ENCODE measurements at regions not wholly inside any gene's neighbourhood (a gene's known extent, or its start where the extent isn't known, plus 50 kb on each side); places are given as distances from the start of the nearest gene placed in this dataset.

GRCh38 chr16:49216593-49216992 is 65.0 kb downstream of the CBLN1 start:
- H3K4me3 ChIP-seq (ENCODE audit: low read depth in 1 of 3, low read length in 3 of 3): no peak overlapping the region
- TF ChIP-seq, protein P1, sequence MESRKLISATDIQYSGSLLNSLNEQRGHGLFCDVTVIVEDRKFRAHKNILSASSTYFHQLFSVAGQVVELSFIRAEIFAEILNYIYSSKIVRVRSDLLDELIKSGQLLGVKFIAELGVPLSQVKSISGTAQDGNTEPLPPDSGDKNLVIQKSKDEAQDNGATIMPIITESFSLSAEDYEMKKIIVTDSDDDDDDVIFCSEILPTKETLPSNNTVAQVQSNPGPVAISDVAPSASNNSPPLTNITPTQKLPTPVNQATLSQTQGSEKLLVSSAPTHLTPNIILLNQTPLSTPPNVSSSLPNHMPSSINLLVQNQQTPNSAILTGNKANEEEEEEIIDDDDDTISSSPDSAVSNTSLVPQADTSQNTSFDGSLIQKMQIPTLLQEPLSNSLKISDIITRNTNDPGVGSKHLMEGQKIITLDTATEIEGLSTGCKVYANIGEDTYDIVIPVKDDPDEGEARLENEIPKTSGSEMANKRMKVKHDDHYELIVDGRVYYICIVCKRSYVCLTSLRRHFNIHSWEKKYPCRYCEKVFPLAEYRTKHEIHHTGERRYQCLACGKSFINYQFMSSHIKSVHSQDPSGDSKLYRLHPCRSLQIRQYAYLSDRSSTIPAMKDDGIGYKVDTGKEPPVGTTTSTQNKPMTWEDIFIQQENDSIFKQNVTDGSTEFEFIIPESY (IDR thresholded peaks at IDR 0.05): no peak
- TF ChIP-seq EGR1 (IDR thresholded peaks at IDR 0.05; ENCODE audit: low read depth in 2 of 2): no peak
- TF ChIP-seq FOXA1 (IDR thresholded peaks at IDR 0.05): no peak
- TF ChIP-seq JUND (IDR thresholded peaks at IDR 0.05): no peak
- TF ChIP-seq, protein P2, sequence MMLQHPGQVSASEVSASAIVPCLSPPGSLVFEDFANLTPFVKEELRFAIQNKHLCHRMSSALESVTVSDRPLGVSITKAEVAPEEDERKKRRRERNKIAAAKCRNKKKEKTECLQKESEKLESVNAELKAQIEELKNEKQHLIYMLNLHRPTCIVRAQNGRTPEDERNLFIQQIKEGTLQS (IDR thresholded peaks at IDR 0.05): no peak
- TF ChIP-seq, protein P3, sequence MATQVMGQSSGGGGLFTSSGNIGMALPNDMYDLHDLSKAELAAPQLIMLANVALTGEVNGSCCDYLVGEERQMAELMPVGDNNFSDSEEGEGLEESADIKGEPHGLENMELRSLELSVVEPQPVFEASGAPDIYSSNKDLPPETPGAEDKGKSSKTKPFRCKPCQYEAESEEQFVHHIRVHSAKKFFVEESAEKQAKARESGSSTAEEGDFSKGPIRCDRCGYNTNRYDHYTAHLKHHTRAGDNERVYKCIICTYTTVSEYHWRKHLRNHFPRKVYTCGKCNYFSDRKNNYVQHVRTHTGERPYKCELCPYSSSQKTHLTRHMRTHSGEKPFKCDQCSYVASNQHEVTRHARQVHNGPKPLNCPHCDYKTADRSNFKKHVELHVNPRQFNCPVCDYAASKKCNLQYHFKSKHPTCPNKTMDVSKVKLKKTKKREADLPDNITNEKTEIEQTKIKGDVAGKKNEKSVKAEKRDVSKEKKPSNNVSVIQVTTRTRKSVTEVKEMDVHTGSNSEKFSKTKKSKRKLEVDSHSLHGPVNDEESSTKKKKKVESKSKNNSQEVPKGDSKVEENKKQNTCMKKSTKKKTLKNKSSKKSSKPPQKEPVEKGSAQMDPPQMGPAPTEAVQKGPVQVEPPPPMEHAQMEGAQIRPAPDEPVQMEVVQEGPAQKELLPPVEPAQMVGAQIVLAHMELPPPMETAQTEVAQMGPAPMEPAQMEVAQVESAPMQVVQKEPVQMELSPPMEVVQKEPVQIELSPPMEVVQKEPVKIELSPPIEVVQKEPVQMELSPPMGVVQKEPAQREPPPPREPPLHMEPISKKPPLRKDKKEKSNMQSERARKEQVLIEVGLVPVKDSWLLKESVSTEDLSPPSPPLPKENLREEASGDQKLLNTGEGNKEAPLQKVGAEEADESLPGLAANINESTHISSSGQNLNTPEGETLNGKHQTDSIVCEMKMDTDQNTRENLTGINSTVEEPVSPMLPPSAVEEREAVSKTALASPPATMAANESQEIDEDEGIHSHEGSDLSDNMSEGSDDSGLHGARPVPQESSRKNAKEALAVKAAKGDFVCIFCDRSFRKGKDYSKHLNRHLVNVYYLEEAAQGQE (IDR thresholded peaks at IDR 0.05): no peak
- TF ChIP-seq TAF1 (conservative IDR thresholded peaks at IDR 0.05): no peak
- no peak for TF ChIP-seq MAX (IDR thresholded peaks at IDR 0.05)
- TF ChIP-seq HNF4G (IDR thresholded peaks at IDR 0.05): no peak
- WGBS: 27% methylated on average over 3 of the region's 3 CpGs
- no peaks in the 10 kb centered on the region for H3K9me3 ChIP-seq (ENCODE audit: control insufficient read depth in 4 of 4, low read length in 3 of 4)
- H3K4me1 ChIP-seq (ENCODE audit: control insufficient read depth in 4 of 4, insufficient read depth in 4 of 4, low read length in 3 of 4): no peaks in the 10 kb centered on the region
- DNase-seq (ENCODE audit: low spot score): no peak
- no peak overlapping the region for H3K9ac ChIP-seq (ENCODE audit: low read depth in 1 of 2, low read length in 2 of 2)
- H3K27ac ChIP-seq (ENCODE audit: low read depth in 1 of 2, low read length in 2 of 2): no peak overlapping the region
- H3K27me3 ChIP-seq (ENCODE audit: control insufficient read depth in 4 of 4, insufficient read depth in 4 of 4, low read length in 3 of 4): peaks cover 0 to 3% (median under 1%) of the 10 kb centered on the region in 4 donors
- no peaks in the 10 kb centered on the region for H3K36me3 ChIP-seq (ENCODE audit: control insufficient read depth in 4 of 4, insufficient read depth in 3 of 4, low read depth in 1 of 4, low read length in 3 of 4)

DNA sequence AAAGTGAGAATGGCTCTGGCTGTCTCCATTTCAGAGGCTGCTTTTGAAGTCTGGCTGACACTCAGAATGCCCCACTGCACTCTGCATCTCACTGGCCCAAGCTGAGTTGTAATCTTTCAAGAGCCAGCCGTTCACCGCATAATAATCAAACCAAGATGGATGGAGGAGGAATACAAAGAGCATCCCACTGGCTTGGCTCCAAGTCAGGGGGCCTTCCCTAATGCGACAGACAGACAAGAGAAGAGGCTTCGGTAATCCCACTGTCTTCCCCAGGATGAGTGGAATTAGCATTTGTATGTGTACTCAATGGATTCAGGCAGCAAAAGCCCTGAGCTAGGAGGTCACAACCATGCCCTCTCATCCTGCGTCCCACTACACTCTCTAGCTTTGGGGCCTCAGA is 68.0 kb downstream of the CBLN1 start:
- no peaks in the 10 kb centered on the region for H3K36me3 ChIP-seq (ENCODE audit: control insufficient read depth in 4 of 4, insufficient read depth in 3 of 4, low read depth in 1 of 4, low read length in 3 of 4)
- DNase-seq (ENCODE audit: low spot score): no peak
- WGBS: 52% methylated on average over 5 of the region's 5 CpGs
- H3K4me3 ChIP-seq (ENCODE audit: low read depth in 1 of 3, low read length in 3 of 3): no peak overlapping the region
- no peak overlapping the region for H3K27ac ChIP-seq (ENCODE audit: low read depth in 1 of 2, low read length in 2 of 2)
- H3K9ac ChIP-seq (ENCODE audit: low read depth in 1 of 2, low read length in 2 of 2): no peak overlapping the region
- H3K4me1 ChIP-seq (ENCODE audit: control insufficient read depth in 4 of 4, insufficient read depth in 4 of 4, low read length in 3 of 4): no peaks in the 10 kb centered on the region
- H3K9me3 ChIP-seq (ENCODE audit: control insufficient read depth in 4 of 4, low read length in 3 of 4): no peaks in the 10 kb centered on the region
- no peak for TF ChIP-seq SP1 (IDR thresholded peaks at IDR 0.05)
- no peak for TF ChIP-seq EGR1 (IDR thresholded peaks at IDR 0.05; ENCODE audit: low read depth in 2 of 2)
- no peak for TF ChIP-seq HNF4A (conservative IDR thresholded peaks at IDR 0.05)
- no peak for TF ChIP-seq HNF4G (IDR thresholded peaks at IDR 0.05)
- H3K27me3 ChIP-seq (ENCODE audit: control insufficient read depth in 4 of 4, insufficient read depth in 4 of 4, low read length in 3 of 4): peaks cover 0 to 3% (median under 1%) of the 10 kb centered on the region in 4 donors

DNA sequence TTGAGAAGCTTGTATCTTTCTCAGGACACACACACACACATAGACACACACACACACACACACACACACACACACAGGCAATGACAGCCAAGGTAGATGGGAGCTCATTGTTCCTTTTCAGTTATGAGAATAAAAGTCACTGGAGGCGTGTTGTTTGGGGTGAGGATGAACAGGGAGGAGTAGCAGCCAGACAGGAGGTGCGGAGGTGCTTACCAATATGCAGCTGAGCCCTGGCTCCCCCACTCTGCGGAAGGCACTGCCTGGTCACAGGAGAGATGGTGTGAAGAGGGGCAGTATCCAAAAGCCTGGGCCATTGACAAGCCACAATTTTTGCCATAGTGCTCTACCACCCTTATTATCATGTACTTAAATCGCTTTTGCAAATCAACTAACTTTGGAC is 77.4 kb downstream of the CBLN1 start:
- H3K4me3 ChIP-seq (ENCODE audit: low read depth in 1 of 3, low read length in 3 of 3): no peak overlapping the region
- H3K4me1 ChIP-seq (ENCODE audit: control insufficient read depth in 4 of 4, insufficient read depth in 4 of 4, low read length in 3 of 4): no peaks in the 10 kb centered on the region
- no peaks in the 10 kb centered on the region for H3K36me3 ChIP-seq (ENCODE audit: control insufficient read depth in 4 of 4, insufficient read depth in 3 of 4, low read depth in 1 of 4, low read length in 3 of 4)
- no peak overlapping the region for H3K27ac ChIP-seq (ENCODE audit: low read depth in 1 of 2, low read length in 2 of 2)
- H3K9ac ChIP-seq (ENCODE audit: low read depth in 1 of 2, low read length in 2 of 2): no peak overlapping the region
- DNase-seq (ENCODE audit: low spot score): no peak
- no peaks in the 10 kb centered on the region for H3K27me3 ChIP-seq (ENCODE audit: control insufficient read depth in 4 of 4, insufficient read depth in 4 of 4, low read length in 3 of 4)
- 77% methylated on average over 4 of the region's 4 CpGs for WGBS
- H3K9me3 ChIP-seq (ENCODE audit: control insufficient read depth in 4 of 4, low read length in 3 of 4): no peaks in the 10 kb centered on the region
- no peak for TF ChIP-seq FOXA2 (IDR thresholded peaks at IDR 0.05)
- TF ChIP-seq, protein P3 (IDR thresholded peaks at IDR 0.05): no peak
- TF ChIP-seq, protein P1 (IDR thresholded peaks at IDR 0.05): no peak
- TF ChIP-seq HNF4G (IDR thresholded peaks at IDR 0.05): no peak
- TF ChIP-seq, protein P2 (IDR thresholded peaks at IDR 0.05): no peak
- TF ChIP-seq JUND (IDR thresholded peaks at IDR 0.05): no peak
- TF ChIP-seq CTCF (IDR thresholded peaks at IDR 0.05; ENCODE audit: low read depth, low read length, missing input control): no peak
